D721Med (cell line): ENCODE measurements at regions not wholly inside any gene's neighbourhood (a gene's known extent, or its start where the extent isn't known, plus 50 kb on each side); places are given as distances from the start of the nearest gene placed in this dataset.
A peak's percentile ranks its signal among the peaks of the same experiment; 100 is the strongest.

ENCODE experiments used
- DNase-seq: peaks from one replicate; pipeline ENCODE4 v3.0.0; 2011; ENCODE audit warnings: low spot score; ENCODE audit not compliant: insufficient read length
- FAIRE-seq: peaks from 2 replicates; lab custom pipeline; 2011; peaks lifted over from hg19 to GRCh38; lab: Jason Lieb, UNC
- TF ChIP-seq, protein P1 (sequence below): IDR thresholded peaks from 2 replicates; pipeline ENCODE4 v1.5.1; 2012; ENCODE audit warnings: mild to moderate bottlenecking, control low read depth; ENCODE audit not compliant: insufficient read depth; ENCODE audit errors: missing control alignments

DNA sequence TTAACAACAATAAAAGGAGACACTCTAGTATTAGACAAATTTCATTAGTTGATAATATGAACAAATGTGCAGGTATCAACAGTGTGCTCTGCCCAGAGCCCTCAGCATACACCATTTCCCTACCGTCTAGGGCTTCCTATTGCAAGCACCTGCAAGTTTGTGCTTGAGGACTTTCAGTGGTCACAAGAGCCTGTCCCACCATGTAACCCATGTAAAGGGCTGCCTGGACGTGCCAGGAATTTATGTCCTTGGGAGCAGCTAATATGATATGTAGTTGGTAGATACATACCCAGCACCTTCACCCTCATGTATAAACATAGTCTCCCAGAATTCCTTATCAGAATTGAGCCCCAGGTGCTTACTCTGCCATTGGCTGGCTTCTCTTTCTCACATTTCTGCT lies 128.0 kb downstream of the UFM1 start:
- TF ChIP-seq, protein P1, sequence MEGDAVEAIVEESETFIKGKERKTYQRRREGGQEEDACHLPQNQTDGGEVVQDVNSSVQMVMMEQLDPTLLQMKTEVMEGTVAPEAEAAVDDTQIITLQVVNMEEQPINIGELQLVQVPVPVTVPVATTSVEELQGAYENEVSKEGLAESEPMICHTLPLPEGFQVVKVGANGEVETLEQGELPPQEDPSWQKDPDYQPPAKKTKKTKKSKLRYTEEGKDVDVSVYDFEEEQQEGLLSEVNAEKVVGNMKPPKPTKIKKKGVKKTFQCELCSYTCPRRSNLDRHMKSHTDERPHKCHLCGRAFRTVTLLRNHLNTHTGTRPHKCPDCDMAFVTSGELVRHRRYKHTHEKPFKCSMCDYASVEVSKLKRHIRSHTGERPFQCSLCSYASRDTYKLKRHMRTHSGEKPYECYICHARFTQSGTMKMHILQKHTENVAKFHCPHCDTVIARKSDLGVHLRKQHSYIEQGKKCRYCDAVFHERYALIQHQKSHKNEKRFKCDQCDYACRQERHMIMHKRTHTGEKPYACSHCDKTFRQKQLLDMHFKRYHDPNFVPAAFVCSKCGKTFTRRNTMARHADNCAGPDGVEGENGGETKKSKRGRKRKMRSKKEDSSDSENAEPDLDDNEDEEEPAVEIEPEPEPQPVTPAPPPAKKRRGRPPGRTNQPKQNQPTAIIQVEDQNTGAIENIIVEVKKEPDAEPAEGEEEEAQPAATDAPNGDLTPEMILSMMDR: no peak
- DNase-seq (no peak), FAIRE-seq (no peak)

DNA sequence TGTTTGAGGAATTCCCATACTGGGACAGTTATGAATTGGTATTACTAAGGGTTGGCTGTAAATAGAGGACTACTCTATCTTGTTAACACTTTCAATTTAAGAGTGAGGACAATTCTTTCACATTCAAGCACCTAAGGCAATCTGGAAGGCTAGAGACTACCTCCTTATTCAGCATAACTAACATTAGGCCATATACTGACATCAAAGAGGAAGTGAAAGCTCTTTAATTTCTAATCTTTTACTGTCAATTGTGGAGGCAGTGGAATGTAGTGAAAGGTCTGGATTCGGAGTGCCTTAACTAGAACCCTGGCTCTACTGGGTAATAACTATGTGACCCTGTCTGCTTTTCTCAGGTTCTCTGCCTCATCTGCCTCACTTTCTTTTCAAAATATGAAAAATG lies 134.0 kb downstream of the UFM1 start:
- no peak for DNase-seq
- TF ChIP-seq, protein P1: no peak
- no peak for FAIRE-seq

DNA sequence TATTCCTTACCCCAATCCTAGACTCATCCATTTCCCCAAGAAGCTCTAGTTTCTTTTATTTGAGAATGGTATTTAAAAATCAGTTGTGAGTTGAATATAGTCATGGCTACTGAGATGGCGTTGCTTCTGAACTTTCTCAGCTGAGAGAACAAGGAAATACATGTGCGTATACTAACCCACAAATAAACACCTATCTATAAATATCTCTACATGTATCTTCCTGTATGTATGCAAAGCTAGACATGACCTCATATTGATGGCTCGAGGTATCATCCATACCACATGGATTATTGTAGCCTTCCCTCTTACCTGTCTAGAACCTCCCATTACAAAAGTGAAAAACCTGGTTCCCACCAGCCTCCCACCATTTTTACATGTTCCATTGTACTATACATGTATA lies 141.0 kb downstream of the UFM1 start:
- no peak for FAIRE-seq
- DNase-seq: no peak
- TF ChIP-seq, protein P1: no peak

DNA sequence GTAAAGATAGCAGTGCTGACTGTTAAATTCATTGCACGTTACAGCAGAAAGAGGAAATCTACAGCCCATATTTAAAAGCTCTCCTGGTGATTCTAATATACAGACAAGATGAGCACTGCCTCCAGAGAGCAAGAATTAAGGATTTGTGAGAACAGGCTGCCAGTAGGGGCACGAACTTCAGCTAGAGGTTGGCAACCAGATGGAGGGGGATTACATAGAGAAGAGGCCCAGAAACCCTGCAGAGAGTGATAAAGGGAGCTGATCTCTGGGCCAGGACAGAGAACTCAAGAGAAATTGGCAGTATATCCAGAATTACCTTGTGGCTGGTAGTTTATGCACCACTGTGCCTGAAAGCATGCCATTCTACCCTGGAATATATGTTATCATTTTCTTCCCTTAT lies 144.8 kb downstream of the UFM1 start:
- no peak for DNase-seq
- no peak for FAIRE-seq
- TF ChIP-seq, protein P1: peak; percentile 2

DNA sequence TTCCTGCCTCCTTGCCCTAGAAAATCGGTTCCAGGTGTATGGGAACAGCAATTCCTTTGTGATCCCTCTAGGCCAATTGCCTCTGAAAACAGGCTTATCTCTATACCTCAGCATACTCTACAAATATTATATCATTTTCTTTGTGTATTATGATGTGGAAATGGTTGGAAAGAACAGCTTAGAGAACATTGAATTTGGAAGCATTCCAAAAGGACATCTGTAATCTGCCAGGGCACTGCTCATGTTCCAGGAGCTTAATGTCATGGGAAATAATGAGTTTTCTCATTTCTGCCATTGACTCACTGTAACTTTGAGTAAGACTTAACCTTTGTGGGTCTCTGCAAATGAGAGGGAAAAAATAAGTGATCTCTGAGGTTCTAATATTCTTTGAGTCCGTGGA lies 147.3 kb downstream of the UFM1 start:
- FAIRE-seq (no peak), DNase-seq (no peak)
- TF ChIP-seq, protein P1: no peak

DNA sequence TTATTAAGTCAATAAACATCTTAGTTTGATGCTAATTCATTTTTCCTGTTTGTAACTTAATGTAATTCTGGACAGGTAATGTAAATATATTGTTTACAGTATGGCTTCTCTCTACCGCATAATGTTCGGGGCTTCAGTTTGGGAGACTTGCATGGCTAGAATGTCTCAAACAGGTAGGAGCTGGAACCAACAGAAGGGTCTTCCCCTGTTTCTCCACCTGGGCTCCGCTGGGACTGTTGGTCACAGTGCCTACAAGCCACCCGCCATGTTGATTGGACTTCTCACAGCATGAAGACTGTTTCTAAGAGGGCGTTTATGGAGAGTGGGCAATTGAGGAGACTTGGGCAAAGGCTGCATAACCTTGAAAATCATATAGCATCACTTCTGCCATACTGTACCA lies 148.6 kb downstream of the UFM1 start:
- TF ChIP-seq, protein P1: no peak
- no peak for FAIRE-seq
- no peak for DNase-seq

DNA sequence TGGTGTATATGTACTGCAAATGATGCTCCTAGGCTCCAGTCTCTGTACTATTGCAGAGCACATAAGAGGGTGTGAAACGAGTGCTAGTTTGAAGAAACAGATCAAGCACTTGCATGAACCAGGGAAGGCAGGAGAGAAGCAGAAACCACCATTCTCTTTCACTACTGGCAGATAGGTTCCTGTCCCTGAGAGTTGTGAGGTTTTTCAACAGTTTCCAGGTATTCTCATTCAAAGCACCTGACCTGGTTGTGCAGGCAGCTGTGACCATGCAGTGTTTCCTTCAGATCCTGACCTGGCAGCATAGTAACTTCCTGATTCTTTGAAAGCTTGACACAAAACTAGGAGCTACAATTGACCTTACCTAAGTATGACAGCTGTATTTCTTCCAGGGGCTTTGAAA lies 164.9 kb downstream of the UFM1 start:
- no peak for DNase-seq
- TF ChIP-seq, protein P1: no peak
- no peak for FAIRE-seq
